GM10266 (cell line): ENCODE measurements at regions not wholly inside any gene's neighbourhood (a gene's known extent, or its start where the extent isn't known, plus 50 kb on each side); places are given as distances from the start of the nearest gene placed in this dataset.

ENCODE experiments used
- DNase-seq: peaks from one replicate; pipeline ENCODE4 v3.0.0; 2012; ENCODE audit errors: extremely low spot score
- TF ChIP-seq, protein P1 (sequence below): IDR thresholded peaks from 2 replicates; pipeline ENCODE4 v1.5.1; 2012; ENCODE audit warnings: mild to moderate bottlenecking, low read depth; ENCODE audit not compliant: control insufficient read depth, insufficient read depth; ENCODE audit errors: missing control alignments

DNA sequence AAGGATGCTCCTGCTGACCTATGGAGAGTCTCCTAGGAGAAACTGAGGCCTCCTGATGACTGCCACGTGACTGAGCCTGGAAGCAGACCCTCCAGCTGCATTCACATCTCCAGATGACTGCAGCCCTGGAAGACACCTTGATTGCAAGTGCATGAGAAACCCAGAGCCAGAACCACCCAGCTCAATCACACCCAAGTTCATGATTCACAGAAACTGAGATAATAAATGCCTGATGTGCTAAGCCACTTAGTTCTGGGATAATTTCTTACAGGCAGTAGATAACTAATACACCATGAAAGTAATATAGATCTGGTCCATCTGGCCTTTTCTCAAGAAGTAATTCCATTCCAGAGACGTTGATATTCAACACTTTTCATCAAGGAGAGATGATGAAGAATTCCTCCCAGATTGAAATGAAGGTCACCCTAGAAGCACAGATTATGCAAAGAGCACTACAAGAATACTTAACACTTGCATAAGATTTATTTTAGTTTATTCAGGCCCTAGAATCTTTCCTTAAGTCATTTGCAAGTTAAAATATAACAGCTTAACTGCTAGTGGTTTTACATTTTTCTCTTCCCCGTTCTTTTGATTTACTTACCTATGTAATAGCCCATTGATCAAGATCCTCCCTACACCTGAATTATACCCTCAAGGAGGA is 208.2 kb upstream of the INHBA start:
- no peak for DNase-seq
- TF ChIP-seq, protein P1, sequence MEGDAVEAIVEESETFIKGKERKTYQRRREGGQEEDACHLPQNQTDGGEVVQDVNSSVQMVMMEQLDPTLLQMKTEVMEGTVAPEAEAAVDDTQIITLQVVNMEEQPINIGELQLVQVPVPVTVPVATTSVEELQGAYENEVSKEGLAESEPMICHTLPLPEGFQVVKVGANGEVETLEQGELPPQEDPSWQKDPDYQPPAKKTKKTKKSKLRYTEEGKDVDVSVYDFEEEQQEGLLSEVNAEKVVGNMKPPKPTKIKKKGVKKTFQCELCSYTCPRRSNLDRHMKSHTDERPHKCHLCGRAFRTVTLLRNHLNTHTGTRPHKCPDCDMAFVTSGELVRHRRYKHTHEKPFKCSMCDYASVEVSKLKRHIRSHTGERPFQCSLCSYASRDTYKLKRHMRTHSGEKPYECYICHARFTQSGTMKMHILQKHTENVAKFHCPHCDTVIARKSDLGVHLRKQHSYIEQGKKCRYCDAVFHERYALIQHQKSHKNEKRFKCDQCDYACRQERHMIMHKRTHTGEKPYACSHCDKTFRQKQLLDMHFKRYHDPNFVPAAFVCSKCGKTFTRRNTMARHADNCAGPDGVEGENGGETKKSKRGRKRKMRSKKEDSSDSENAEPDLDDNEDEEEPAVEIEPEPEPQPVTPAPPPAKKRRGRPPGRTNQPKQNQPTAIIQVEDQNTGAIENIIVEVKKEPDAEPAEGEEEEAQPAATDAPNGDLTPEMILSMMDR, result no peak

DNA sequence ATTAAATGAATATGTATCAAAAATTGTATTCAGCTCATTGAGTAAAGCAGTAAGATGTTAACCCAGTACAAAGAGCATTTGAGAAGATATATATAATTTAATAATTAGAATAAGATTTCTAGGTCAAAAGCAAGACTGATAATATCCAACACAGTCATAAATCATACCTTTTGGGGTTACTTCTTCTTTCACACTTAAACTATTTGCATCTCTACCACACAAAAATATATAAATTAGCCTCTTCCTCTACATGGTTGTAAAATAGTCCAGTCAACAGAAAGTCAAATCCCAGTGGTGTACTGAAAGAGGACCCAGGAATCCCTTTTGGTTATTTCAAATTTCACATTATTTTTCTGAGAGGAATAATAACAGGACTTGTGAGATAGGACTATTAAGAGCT is 204.6 kb upstream of the INHBA start:
- TF ChIP-seq, protein P1, result no peak
- no peak for DNase-seq

DNA sequence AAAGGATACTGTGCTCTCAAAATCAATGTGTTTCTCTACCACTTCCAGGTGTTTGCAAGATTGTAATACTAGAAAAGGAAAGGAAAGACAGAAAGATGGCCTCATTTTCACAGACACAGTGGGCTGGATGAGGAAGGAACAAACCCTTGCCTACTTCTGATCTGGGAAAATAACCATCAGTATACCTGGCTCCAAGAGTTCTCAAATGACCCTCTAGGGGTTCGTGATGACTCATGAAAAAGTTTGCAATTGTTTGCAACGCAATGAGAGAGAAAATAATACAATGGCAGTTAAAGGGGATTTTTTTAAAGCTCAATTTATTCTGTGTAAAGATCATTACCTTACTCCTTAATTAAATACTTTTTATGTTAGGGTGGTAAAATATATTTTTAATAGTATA is 197.6 kb upstream of the INHBA start:
- TF ChIP-seq, protein P1, result no peak
- DNase-seq, result no peak

DNA sequence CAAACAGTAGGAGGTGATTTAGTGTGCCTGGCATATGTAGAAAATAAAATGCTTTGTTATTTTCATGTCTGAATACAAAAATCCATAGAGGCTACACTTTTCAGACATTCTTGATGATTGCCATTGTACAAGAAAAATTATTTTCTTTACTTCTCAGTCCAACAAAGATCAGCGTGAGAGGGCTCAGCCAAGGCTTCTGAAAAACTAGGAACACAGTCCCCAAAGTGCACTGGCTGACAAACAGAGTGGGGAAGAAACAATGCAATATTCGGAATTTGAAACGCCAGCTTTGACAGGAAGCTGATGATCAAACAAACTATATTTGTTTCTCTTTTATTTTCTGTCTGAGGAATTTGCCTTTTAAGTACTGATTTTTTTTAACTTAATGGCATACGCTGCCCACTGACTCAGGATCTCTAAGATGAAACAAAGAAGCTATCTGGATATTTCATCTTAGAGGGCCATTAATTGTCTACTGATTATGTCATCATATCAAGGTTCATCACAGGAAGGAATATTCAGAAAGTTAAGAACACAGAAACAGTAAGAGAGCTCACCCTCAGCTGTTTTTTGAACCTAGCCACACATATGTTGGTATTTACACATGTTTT is 197.0 kb upstream of the INHBA start:
- no peak for DNase-seq
- TF ChIP-seq, protein P1, result no peak

DNA sequence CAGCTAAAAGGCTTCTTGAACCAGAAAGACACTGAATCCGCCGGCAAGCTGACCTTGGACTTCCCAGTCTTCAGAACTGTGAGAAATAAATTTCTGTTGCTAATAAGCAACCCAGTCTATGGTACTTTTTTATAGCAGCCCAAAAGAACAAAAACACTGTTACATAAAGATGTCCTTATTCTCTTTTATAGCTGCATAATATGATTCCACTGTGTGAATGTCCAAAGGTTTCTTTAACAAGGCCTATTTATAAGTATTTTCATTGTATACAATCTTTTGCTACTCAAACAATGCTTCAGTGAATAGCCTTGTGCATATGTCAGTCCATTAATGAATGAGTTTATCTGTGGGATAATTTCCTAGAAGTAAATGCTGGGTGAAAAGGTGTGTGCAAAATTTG is 190.8 kb upstream of the INHBA start:
- TF ChIP-seq, protein P1, result no peak
- no peak for DNase-seq

DNA sequence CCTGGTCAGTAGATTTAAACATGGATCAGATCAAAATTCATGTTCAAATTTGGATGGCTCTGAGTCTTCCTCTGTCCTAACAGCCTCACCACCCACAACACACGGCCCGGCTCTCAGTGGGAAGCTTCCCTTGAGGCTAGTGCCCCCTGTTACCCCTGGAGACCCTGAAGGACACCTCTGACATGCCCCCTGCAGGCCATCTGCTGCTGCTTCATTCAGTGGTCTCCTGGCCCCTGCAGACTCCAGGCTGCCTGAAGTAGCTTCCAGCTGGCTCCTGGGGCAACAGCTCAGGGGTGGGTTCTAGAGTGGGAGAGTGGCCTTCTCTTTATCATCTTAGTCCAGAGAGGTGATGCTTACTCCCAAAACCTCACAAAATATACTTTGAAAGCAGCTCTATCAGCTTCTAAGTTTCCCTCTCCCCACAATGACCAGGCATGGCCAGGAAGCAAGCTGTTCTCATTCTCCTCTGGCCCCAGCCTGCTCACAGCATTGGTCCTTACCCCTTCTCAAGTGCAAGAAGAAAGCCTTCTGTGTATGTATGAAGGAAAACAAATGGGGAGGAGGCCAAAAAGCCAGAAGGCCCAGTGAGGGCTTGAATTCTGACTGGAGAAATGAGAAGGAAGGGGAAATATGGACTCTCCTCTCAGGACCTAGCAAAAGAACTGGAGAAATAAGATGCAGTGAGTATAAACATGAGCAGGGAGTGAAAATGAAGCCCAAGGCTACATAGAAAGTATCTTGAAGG is 189.6 kb upstream of the INHBA start:
- peak; percentile 11 for DNase-seq
- TF ChIP-seq, protein P1, result peak; percentile 37

DNA sequence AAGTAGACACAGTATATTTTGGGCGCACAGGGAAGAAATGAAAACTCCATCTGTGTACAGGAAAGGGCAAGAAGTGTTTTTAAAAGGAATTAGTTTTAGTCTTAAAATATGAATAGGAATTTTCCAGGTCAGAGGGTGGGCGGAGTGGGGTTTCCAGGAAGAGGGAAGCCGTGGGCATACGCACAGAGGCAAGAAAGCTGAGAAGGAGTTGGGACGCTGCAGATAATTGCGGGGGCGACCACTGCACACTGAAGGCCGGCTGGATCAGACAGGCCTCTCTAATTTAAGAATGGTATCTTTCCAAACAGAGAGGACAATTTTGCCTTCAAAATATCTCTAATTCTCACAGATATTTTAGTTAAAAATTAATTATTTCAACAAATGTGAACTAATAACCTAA is 189.1 kb upstream of the INHBA start:
- TF ChIP-seq, protein P1, result no peak
- no peak for DNase-seq
